ENCODE measurements at regions not wholly inside any gene's neighbourhood (a gene's known extent, or its start where the extent isn't known, plus 50 kb on each side); places are given as distances from the start of the nearest gene placed in this dataset.

DNA sequence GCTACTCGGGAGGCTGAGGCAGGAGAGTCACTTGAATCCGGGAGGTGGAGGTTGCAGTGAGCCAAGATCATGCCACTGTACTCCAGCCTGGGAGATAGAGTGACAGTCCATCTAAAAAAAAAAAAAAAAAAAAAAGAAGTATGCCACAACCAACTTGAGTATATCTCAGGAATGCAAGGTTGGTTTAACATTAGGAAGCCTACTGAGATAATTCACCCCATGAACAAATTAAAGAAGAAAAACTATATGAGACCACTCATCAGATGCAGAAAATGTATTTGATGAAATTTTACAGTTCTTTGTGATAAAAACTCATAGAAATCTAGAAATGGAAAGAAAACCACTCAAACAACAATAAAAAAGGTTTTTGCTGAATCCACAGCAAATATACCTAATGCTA is 373.8 kb downstream of the LMO4 start:
- TF ChIP-seq POLR2A (IDR thresholded peaks at IDR 0.05; ENCODE audit: low read length) (no peak), GATA1 (IDR thresholded peaks at IDR 0.05; ENCODE audit: low read depth, low read length) (no peak)

Data from erythroblast (primary cell).